Hepatocyte (in vitro differentiated cells): ENCODE measurements at regions not wholly inside any gene's neighbourhood (a gene's known extent, or its start where the extent isn't known, plus 50 kb on each side); places are given as distances from the start of the nearest gene placed in this dataset.

Experiments
- DNase-seq: peaks from one replicate; pipeline ENCODE4 v3.0.0-alpha.2; 2016; ENCODE audit warnings: low spot score
- H2AFZ ChIP-seq: fragments of 200-600 bp; sonication (generic); 2 replicates; pipeline ENCODE4 v1.6.0; 2016; ENCODE audit warnings: antibody characterized with exemption, mild to moderate bottlenecking
- H3K27ac ChIP-seq: fragments of 200-600 bp; sonication (generic); 2 replicates; pipeline ENCODE4 v1.5.1; 2016; ENCODE audit warnings: mild to moderate bottlenecking
- H3K27me3 ChIP-seq: fragments of 200-600 bp; sonication (generic); 2 replicates; pipeline ENCODE4 v1.6.1; 2016
- H3K36me3 ChIP-seq: fragments of 200-600 bp; sonication (generic); replicated peaks from 2 replicates; pipeline ENCODE4 v1.5.1; 2016; ENCODE audit warnings: low read depth; ENCODE audit not compliant: insufficient read depth
- H3K4me1 ChIP-seq: fragments of 200-600 bp; sonication (generic); 2 replicates; pipeline ENCODE4 v1.5.1; 2016; ENCODE audit warnings: mild to moderate bottlenecking, moderate library complexity; ENCODE audit not compliant: insufficient read depth
- H3K4me2 ChIP-seq: fragments of 200-600 bp; sonication (generic); 2 replicates; pipeline ENCODE4 v1.6.0; 2016
- H3K4me3 ChIP-seq: fragments of 200-600 bp; sonication (generic); 2 replicates; pipeline ENCODE4 v1.5.1; 2016; ENCODE audit warnings: mild to moderate bottlenecking
- H3K79me2 ChIP-seq: fragments of 200-600 bp; sonication (generic); 2 replicates; pipeline ENCODE4 v1.6.0; 2017; ENCODE audit warnings: mild to moderate bottlenecking
- H3K9me2 ChIP-seq: fragments of 200-600 bp; sonication (generic); replicated peaks from 2 replicates; pipeline ENCODE4 v1.6.0; 2017; ENCODE audit warnings: mild to moderate bottlenecking; ENCODE audit not compliant: insufficient read depth
- H3K9me3 ChIP-seq: fragments of 200-600 bp; sonication (generic); 2 replicates; pipeline ENCODE4 v1.5.1; 2016; ENCODE audit warnings: low read depth, mild to moderate bottlenecking
- H4K20me1 ChIP-seq: fragments of 200-600 bp; sonication (generic); 2 replicates; pipeline ENCODE4 v1.6.0; 2016; ENCODE audit warnings: mild to moderate bottlenecking; ENCODE audit not compliant: insufficient read depth, poor library complexity, severe bottlenecking
- EZH2 ChIP-seq: fragments of 200-600 bp; sonication (generic); IDR thresholded peaks from 2 replicates; pipeline ENCODE4 v1.6.1; 2016; ENCODE audit warnings: antibody characterized with exemption, mild to moderate bottlenecking, borderline replicate concordance
- EZH2phosphoT487 ChIP-seq: fragments of 200-600 bp; sonication (generic); IDR thresholded peaks from one replicate; pipeline ENCODE4 v1.6.1; 2018; ENCODE audit warnings: antibody characterized with exemption, mild to moderate bottlenecking, low read depth, moderate library complexity; ENCODE audit not compliant: unreplicated experiment, severe bottlenecking
- WGBS: methylation state at CpG from one replicate; pipeline ENCODE4 v1.1.6; 2016; ENCODE audit warnings: low lambda C conversion rate; ENCODE audit errors: missing lambda C conversion rate; 5-methylcytosine and 5-hydroxymethylcytosine counted together
- TF ChIP-seq, protein P1 (sequence below): fragments of 200-600 bp; sonication (generic); IDR thresholded peaks from 2 replicates; pipeline ENCODE4 v1.5.1; 2016; ENCODE audit warnings: antibody characterized with exemption, mild to moderate bottlenecking; ENCODE audit not compliant: poor library complexity

DNA sequence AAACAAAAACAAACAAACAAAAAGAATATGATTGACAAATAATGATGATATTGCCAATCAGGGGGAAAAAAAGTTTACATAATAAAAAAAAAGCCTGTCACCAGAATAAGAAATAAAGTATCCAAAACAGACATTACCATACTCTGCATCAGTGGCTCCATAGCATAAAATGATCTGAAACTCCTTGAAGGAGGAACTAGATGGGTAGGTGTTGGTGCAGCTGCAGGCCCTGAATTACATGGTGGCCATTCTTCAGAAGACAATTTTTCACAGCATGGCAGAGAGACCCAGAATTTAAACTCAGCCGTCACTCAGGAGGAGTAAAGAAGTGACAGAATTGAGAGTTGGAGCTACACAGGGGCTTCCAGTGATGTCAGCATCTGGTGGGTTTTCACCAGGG lies 60.2 kb downstream of the GLUL start:
- Histone ChIP-seq H3K4me3 (no peak overlapping the region), H2AFZ (no peak overlapping the region), H3K4me1 (peaks cover 2% of the 10 kb centered on the region), H3K79me2 (no peaks in the 10 kb centered on the region), H3K9me2 (no peaks in the 10 kb centered on the region), H3K9me3 (no peaks in the 10 kb centered on the region), H3K4me2 (no peak overlapping the region), H3K27ac (no peak overlapping the region), H3K27me3 (no peaks in the 10 kb centered on the region), H3K36me3 (no peaks in the 10 kb centered on the region), H4K20me1 (no peaks in the 10 kb centered on the region)
- WGBS, result 96% methylated on average over 1 of the region's 1 CpG
- TF ChIP-seq EZH2phosphoT487 (no peak), EZH2 (no peak)
- TF ChIP-seq, protein P1, sequence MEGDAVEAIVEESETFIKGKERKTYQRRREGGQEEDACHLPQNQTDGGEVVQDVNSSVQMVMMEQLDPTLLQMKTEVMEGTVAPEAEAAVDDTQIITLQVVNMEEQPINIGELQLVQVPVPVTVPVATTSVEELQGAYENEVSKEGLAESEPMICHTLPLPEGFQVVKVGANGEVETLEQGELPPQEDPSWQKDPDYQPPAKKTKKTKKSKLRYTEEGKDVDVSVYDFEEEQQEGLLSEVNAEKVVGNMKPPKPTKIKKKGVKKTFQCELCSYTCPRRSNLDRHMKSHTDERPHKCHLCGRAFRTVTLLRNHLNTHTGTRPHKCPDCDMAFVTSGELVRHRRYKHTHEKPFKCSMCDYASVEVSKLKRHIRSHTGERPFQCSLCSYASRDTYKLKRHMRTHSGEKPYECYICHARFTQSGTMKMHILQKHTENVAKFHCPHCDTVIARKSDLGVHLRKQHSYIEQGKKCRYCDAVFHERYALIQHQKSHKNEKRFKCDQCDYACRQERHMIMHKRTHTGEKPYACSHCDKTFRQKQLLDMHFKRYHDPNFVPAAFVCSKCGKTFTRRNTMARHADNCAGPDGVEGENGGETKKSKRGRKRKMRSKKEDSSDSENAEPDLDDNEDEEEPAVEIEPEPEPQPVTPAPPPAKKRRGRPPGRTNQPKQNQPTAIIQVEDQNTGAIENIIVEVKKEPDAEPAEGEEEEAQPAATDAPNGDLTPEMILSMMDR, result no peak
- no peak for DNase-seq

DNA sequence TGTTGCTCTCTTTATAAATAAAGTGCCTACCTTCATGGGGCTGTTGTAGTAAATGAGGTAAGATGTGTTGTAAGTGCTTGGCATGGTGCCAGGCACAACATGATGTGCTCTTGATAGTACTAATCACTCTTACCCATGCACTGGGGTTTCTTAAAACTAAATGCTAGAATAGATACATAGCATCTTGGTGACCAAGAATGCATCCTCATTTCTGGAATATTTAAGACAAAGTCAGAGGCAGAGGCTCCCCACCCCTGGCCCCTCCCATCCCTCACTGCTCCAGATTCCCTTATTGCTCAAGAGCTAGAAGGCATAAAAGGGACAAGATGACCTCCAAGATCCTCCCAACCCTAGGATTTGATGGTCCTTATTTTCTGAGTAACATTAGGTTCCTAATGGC lies 61.3 kb downstream of the GLUL start:
- DNase-seq, result peak; percentile 42
- Histone ChIP-seq H3K79me2 (no peaks in the 10 kb centered on the region), H3K27me3 (no peaks in the 10 kb centered on the region), H3K36me3 (no peaks in the 10 kb centered on the region), H3K27ac (no peak overlapping the region), H3K4me3 (no peak overlapping the region), H3K9me2 (no peaks in the 10 kb centered on the region), H4K20me1 (no peaks in the 10 kb centered on the region), H3K9me3 (no peaks in the 10 kb centered on the region), H3K4me1 (no peaks in the 10 kb centered on the region), H3K4me2 (no peak overlapping the region), H2AFZ (no peak overlapping the region)
- TF ChIP-seq, protein P1, result no peak
- no peak for TF ChIP-seq EZH2phosphoT487
- no peak for TF ChIP-seq EZH2

DNA sequence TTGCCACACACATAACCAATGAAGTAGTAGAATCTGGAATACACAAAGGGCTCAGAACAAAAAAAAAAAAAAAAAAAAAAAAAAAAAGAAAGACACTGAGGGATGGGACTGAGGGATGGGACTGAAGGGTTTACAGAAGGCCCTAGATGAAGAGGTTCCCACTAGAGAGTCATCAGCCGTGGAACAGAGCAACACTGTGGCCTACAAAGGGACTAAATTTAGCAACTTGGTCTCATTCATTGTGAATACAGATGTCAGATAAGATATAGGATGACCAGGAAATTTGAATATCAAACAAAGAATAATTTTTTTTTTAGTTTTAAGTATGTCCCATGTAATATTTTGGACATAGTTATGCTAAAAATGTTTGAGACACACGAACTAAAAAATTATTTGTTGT lies 62.1 kb downstream of the GLUL start:
- Histone ChIP-seq H3K4me3 (no peak overlapping the region), H3K27me3 (no peaks in the 10 kb centered on the region), H2AFZ (no peak overlapping the region), H3K27ac (no peak overlapping the region), H3K4me1 (no peaks in the 10 kb centered on the region), H4K20me1 (no peaks in the 10 kb centered on the region), H3K9me2 (no peaks in the 10 kb centered on the region), H3K36me3 (no peaks in the 10 kb centered on the region), H3K9me3 (no peaks in the 10 kb centered on the region), H3K4me2 (no peak overlapping the region), H3K79me2 (no peaks in the 10 kb centered on the region)
- TF ChIP-seq EZH2 (no peak), EZH2phosphoT487 (no peak)
- TF ChIP-seq, protein P1, result no peak
- DNase-seq, result no peak
- WGBS, result 79% methylated on average over 2 of the region's 2 CpGs

DNA sequence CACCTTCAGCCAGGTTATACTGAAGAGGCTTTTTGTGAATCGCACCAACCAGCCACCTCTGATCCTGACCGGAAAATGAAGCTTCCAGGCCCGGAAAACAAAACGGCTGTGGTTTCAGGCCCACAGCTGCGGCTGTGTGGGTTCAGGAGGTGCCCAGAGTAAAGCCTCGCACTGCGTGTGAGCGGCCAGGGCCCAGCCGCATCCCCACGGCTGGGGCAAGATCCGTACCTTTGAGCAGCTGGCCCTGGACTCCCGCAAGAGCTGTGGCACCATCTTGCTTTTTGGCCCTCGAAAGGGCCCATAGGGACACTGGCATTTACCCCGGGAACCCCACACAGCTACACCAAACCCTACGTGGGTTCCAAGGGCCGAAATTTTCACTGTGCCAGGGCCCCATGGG lies 63.0 kb downstream of the GLUL start:
- Histone ChIP-seq H3K79me2 (no peaks in the 10 kb centered on the region), H3K36me3 (no peaks in the 10 kb centered on the region), H3K27me3 (no peaks in the 10 kb centered on the region), H4K20me1 (no peaks in the 10 kb centered on the region), H3K4me2 (no peak overlapping the region), H3K9me2 (no peaks in the 10 kb centered on the region), H3K9me3 (no peaks in the 10 kb centered on the region), H3K27ac (no peak overlapping the region), H3K4me1 (no peaks in the 10 kb centered on the region), H3K4me3 (no peak overlapping the region), H2AFZ (no peak overlapping the region)
- DNase-seq, result no peak
- no peak for TF ChIP-seq EZH2phosphoT487
- TF ChIP-seq EZH2, result no peak
- TF ChIP-seq, protein P1, result no peak
- 97% methylated on average over 16 of the region's 16 CpGs for whole genome bisulfite sequencing
